Dedifferentiated amniotic fluid mesenchymal stem cell (primary cell): ENCODE measurements at regions not wholly inside any gene's neighbourhood (a gene's known extent, or its start where the extent isn't known, plus 50 kb on each side); places are given as distances from the start of the nearest gene placed in this dataset.

Source experiments
- DNase-seq: peaks from one replicate; pipeline ENCODE4 v3.0.0-alpha.2; 2016; ENCODE audit errors: extremely low spot score

DNA sequence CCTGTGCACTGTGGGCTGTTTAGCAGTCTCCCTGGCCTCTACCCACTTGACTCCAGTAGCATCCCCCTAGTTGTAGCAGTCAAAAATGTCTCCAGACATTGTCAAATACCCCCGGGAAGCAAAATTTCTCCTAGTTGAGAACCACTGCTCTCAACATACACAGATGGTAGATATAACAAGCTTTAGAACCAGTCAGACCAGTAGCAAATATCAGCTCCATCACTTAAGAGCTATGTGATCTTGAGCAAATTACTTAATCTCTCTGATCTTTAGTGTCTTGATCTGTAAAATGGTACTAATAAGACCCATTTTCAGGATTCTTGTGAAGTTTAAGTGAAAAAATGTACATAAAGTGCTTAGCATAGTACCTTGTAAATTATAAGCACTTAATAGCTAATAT lies 96.2 kb downstream of the DUSP6 start:
- no peak for DNase-seq

DNA sequence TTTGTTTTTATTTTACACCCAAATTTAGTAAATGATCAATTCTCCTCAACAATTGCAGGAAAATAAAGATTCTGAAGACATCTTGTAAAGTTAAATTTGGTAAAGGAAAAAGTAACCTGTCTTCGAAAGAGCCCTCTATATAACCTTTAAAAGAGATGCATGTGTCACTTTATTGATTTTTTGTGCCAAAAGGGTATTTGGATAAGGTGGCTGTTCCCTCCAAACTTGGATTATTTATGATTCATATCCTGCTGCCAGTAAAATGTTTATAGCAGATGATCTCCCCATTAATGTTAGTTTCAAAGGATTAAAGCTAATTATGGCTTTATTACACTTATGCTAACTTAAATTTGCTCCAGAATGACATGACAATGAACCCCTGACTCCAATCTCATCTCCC lies 98.8 kb downstream of the DUSP6 start:
- DNase-seq: no peak

DNA sequence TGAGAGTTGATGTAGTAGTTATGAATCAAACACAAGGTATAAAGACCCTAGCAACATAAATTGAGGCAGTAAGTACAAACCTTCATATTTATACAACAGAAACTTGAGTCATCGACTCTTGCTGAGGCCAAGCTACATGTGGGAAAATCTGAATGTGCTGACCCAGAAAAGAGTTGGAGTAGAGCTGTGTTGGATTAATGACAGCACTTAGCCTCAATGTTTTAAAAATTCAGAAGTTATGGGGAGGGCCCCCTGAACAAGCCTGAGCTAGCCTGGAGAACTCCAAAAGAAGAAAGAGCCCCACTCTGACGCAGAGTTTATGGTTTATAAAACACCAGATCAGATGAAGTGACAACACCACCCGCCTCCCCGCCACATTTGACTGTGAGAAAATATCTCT lies 100.0 kb downstream of the DUSP6 start:
- DNase-seq: no peak

DNA sequence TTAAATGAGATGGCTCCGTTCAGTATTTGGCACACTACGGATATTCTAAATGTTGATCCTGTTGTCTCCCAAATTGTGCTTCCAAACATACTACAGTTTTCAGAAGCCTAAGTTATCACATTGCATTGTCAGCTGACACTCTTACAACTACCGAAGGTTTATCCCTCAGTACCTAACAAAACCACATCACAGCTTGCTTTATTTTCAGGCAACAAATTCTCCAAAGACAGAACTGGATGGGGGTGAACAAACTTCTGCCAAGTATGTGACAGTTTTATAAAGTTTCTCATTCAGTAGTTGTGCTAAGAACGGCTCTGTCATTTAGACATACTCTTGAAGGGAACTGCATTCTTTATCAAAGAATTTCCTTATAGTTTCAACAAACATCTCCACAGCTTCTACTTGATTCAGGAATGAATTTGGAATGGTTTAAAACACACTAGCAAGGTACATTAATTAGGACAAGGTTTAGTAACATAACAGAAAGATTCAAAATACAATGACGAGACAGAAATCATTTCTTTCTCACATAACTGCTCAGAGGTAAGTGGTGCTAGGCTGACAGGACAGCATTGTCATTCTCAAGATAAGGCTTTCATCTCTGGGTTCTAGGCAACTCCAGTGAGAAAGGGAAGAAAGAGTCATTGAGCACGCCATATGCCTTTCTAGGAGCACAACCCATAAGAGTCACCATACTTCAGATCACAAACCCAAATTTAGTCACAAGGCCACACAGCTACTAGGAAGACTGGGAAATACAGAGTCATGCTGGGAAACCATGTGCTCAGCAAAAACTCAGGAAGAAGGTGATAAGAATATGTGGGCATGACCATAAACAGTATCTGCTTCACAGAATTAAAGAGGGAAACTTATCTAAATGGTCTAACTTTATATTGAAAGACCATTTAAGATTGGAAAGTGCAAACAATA lies 100.7 kb downstream of the DUSP6 start:
- DNase-seq: no peak

DNA sequence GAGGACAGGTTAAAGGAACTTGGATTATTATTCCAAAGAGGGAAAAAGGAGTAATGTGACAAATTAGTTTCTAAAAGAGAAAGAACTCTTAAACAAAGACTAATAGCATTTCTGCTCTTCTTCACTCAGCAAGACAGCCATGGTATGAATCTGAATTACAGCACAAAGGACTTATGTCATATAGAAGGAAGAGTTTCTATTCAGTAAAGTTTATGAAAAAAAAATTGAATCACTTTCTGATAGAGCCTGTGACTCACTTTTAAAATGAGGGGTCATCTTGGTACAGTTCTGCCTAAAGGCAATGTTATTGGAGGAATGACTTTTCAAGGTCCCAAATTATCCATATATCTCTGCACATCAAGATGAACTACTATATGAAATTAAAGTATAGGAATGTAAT lies 101.7 kb downstream of the DUSP6 start:
- no peak for DNase-seq

DNA sequence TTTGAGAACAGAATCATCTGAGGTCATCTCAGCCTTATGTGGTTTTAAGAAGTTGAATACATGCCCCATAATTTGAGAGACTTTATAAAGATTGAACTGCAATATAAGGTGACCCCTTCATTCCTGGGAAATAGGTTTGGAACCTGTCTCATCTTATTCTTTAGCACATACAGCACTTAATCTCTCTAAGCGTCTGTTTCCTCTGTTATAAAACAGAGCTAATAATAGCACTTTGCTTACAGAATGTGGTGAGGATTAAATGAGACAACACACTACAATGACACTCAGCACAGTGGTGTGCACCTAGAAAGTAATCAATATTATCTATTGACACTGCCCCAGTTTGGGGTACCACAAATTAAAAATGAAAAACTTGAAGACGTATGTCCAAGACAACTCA lies 102.1 kb downstream of the DUSP6 start:
- DNase-seq: no peak

DNA sequence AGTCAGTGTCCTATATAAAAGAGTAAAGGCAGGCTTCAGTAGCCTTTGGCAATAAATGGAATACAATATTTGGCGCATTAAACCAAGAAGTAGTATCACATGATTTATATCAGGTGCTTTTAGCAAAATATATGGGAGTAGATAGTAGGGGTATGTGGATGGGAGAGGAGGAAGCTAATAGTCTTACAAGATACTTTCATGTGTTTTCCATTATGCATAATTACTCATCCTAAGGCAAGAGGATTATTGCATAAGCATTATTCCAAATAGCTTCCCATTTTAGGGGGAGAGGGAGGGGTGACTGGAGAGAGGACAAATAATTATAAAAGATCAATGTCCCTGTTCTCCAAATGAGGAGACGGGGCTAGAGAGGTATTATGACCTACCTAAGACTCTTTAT lies 104.3 kb downstream of the DUSP6 start:
- DNase-seq: no peak

DNA sequence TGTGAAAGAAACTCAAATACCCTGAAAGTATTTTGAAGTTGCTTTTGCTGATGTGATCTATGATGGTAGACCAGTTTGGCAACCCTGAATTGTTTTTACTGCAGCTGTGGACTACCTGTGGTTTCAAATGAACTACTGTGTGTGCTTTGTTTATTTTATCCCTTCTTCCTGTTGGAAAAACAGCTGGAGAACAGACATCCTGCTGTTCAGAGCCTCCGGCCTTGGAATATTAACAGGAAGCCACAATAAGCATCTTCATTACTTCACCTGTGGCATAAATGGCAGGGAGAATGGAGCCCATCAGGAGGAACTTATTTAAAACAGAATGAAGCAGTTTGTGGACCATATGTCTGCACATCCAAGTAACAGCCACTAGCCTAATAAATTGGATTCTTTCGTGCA lies 104.8 kb downstream of the DUSP6 start:
- no peak for DNase-seq

DNA sequence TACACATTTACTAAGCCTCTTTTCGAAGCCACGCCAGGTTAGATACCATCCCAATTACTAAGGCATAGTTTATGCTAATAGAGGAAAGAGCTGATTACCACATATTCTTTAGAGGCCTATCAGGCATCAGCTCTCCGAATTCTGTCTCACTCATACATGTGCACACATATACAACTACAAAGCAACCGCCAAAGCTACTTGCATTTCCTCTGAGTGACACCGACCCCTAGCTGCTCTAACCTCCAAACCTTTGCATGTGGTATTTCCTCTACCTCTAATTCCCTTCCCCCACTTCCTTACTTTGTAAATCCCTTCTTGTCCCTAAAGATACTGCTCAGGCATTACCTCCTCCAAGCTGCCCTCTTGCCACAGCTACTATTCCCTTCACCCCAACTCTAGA lies 107.2 kb downstream of the DUSP6 start:
- DNase-seq: no peak

DNA sequence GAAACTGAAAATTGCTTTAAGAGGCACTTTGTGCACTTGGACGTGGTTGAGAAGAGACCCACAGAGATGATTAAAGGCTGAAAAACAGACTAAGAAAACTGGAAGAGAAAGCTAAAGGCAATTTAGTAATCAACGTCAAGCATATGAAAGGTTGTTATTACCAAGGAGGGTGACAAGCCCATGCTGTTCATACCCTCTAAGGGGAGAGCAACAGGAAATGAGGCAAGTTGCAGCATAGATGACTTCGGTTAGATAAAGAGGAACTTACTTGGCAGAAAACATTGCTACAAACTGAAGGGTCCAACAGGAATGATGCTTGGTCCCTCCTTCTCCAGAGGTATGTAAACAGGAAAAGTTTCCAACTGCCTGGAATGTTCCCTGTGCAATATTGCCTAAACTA lies 107.8 kb downstream of the DUSP6 start:
- DNase-seq: no peak

DNA sequence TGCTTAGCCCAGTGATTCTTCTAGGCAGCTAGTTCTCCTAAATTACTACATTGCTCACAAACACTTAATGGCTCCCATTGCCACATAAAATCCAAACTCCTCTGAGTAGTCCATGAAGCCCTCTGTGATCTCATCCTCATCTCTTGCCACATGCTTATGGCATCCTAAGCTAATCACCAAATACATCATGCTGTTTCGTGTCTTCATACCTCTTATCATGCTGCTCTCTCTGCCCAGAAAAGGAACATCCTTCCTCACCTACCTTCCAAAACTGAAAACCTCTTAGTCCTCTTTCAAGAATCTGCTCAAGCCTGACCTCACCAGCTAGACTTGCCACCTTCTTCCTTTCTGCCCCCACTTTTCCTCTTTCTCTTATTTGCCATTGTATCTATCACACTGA lies 108.5 kb downstream of the DUSP6 start:
- no peak for DNase-seq

DNA sequence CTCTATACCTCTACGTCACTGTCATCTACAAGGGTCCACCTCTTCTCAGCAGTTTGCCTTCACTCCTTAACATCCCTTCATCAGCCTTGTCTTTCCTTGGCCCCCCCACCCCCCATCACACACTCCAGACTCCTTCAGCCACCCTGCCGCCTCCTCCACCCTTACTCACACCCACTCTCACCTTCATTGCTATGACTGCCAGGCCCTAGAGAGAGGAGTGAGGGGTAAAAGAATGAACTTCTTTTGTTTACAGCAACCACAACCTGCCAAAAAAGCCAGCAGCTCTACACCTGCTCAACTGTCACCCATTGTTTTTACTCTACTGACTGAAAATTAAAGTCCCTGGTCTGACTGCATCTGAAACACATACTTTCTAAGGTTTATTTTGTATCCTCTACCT lies 112.8 kb downstream of the DUSP6 start:
- no peak for DNase-seq

DNA sequence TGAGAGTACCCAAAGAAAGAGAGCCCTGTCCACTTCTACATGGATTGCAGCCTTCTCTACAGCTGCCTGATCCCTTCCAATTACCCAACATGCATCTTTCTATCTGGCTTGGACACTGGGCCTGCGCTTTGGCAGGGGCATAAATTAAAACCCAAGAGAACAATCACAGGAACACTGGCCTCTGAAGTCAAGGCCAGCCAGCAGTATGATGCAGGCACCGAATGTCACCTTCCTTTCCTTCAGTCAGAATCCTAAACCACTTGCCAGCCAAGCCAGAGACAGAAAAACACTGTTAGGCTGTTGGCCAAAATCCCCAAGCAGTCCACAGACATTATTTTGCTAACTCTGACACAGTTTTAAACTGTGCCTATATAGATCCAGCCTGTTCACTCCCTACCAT lies 113.7 kb downstream of the DUSP6 start:
- DNase-seq: no peak

DNA sequence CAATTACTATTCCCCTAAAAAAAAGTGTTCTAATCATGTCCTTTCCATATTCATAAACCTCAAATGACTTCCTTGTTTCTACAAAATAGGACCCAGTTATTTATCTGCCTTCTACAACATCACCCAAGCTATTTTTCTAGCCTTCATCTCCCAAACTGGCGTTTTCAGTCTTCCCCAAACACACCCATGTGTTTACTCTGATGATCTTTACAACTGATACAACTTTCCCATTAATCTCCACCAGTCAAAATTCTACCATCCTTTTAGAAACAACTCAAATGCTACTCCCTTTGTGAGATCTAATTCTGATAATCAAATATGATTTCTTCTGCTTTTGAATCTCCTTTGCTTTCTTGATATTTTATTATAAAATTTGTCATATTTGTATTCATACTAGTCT lies 114.5 kb downstream of the DUSP6 start:
- DNase-seq: no peak

DNA sequence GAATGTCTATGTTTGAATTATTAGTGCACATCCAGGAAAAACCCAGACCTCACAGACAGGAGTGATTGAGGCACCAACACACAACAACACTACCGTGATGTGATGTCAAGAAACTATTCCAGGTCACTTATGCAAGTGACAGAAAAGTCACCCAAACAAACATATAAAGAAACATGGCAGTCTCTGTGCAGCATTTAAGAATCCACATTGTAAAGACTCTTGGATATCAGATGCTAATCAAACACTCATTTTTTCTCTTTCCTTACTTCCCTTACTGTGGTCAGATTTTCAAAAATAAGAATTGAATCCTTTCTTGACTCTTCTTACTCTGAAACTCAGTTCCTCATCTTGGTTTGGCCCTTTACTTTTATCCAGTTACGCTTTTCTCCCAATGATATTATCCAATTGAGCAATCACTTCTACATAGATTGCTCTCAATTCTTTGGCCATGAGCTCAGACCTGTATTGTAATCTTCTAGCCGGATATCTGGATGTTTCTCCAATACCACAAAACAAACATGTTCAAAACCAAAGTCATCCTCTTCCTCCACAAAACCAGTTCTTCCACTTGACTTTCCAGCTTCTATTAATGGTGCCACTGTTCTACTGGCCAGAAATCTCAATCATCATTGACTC lies 115.4 kb downstream of the DUSP6 start:
- DNase-seq: no peak

DNA sequence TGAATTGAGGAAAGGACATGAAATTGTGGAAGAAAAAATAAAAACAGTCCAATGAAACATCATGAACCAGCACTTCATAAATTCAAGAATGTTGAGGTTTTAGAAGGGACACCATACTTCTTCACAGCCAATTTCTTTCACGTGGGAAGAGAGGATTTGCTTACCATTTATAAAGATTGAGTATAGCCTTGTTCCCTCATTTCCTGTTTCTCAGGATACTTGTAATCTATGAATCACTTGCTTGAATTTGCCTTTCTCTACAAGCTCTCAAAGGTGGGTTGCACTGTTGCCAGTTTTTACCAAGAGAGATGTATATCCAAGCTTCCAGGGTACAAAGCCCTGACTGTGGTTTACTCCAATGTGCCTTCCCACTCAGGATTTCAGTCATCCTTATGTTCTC lies 116.1 kb downstream of the DUSP6 start:
- DNase-seq: no peak

DNA sequence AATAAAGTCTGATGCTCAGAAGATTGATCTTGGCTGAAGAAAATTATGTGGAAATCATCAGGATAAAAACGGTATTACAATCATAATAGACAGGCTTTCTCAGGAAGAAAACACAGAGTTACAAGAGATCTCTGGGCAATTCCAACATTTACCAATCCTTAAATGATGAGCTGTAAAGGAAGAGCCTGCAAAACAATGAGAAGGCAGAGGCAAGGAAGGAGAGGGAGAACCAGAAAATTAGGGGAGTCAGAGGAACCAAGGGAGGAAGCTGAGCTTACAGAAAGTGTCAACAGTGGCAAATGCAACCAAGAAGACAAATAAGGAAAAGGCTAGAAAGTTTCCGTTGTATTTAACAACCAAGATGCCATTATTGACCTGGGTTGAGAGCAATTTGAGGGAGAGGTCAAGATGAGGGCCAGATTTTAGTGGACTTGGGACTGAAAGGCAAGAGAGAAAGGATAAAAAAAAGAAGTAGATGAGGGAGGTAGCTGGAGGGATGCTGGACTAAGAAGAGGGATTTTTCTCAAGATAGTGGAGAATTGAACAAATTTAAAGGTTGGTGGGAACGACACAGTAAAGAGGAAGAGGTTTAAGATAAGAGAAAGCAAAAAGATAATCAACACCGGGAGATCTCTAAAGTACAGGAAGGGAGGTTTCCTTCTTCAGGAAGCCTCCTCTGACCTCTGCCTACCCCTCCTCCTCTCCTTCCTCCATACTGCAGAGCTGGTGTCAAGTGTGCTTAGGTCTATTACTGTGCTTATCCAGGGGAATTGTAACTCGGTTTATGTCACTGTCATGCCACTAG lies 116.9 kb downstream of the DUSP6 start:
- DNase-seq: no peak

DNA sequence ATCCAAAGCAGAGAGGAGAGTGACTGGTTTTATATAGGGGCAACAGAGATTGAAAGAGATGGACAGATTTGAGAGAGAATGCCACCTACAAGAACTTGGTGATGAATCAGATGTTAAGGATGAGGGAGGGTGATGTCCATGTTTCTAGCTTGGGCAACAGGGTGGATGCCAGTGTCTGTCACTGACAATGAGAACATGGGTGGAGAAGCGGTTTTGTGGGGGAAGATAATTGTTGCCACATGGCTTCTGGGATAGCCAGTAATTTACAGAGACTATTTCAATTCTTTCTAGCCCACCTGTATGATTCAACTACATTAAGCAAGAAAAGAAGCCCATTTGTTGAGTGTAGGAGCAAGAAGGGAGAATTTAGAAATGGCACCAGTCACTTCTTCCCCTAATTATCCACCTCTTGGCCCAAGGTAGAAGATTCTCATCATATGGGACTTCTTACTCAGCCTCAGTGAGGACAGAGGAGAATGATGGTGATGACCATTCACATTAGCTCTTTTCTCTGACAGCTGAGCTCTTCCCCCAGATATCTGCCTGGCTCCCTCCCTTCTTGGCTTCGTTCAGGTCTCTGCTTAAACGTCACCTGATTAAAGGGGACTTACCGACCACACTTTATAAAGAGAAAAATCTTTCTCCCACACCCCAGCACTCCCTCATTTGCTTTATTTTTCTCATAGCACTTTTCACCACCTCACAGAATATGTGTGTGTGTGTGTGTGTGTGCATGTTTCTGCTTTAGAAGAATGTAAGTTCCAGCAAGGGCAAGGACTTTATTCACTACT lies 117.8 kb downstream of the DUSP6 start:
- no peak for DNase-seq

DNA sequence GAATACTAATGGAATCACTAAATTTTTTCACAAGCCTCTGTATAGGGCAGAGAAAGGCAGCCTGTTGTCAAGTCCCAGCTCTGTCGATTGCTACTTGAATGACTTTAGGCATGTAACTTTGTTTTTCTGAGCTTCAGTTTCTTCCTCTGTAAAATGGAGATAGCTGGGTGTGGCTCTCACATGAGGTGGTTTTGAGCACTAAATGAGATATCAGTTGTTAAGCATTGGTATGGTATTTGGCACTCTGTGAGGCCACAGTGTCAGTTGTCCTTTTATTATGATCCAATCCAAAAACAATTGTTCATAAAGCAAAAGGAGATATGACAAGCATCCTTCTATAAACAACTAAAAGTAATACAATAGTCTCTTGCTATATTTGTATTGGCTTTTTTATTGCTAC lies 120.6 kb downstream of the DUSP6 start:
- no peak for DNase-seq

DNA sequence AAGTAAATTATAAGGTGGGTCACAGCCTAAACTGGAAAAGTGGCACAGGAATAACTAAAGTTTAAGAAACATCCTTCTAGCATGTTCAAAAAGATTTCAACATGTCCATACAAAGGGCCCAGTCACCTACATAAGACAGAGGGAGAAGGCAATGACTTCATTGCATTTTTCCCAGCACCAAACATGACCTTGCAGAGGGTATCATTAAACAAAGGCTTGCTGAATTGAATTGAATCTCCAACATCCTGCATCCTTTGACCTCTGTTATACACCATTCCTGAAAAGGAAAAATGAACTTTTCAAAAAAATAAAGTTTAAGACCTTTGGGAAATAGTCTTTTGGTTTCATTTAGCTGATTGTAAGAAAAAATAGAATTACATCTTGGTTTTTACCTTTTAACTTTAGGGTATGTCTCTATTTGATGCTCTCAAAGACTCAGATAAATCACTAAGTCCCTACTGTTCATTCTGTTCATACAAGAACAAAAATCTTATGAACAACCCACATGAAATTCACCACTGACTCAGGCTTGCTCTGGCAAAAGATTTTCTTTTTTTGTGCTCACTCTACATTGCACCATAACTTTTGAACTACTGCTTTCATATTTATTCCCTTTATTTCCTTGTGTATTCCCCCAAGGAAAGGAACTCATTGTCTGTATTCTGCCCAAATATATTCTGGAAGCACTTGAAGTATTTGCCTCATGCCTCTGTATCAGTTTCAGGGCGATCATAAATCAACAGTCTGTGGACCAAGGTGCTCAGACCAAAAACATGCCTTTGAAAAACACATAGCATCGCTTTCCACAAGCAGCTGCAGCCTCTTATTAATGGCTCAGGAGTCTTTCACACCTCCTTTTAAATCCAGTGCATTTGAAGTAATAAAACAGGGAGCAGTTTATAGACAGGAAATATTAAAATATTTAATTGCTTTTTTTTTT lies 121.7 kb downstream of the DUSP6 start:
- no peak for DNase-seq

DNA sequence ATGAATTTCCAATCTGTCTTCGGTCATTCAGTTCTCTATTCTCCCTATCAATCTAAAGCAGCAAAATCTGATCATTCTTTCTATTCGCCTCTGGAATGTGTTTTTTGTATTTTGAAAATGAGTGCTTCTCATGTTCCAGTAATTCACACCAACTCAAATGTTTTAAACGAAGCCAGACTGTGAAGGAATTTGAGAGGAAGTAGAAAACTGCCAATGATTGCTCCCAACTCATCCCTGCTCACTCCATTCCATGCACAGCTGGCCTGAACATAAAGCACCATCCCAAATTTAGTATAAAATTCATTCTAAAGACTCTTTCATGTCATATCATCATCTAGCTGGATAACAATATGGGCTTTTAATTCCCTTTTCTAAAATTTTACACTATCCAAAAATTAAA lies 123.8 kb downstream of the DUSP6 start:
- DNase-seq: no peak
